SJSA1 (cell line): ENCODE measurements at regions not wholly inside any gene's neighbourhood (a gene's known extent, or its start where the extent isn't known, plus 50 kb on each side); places are given as distances from the start of the nearest gene placed in this dataset.
"Not testable (repeated sequence)": the region's sequence is repeated elsewhere in the genome, so short reads cannot be mapped to it uniquely, and the experiment has no call there.

ENCODE experiments used
- DNase-seq, 2 experiments: peaks; one replicate each; pipeline ENCODE4 v3.0.0-alpha.2; 2015 to 2020; ENCODE audit warnings: low spot score in 2 of 2, low read depth in 1 of 2
- H3K27ac ChIP-seq: fragments of 250-450 bp; sonication (Bioruptor Pico); 2 replicates; pipeline ENCODE4 v1.5.1; 2020; ENCODE audit warnings: mild to moderate bottlenecking, moderate library complexity
- H3K27me3 ChIP-seq: fragments of 250-450 bp; sonication (Bioruptor Pico); replicated peaks from 2 replicates; pipeline ENCODE4 v1.5.1; 2020; ENCODE audit warnings: mild to moderate bottlenecking, moderate library complexity
- H3K36me3 ChIP-seq: fragments of 250-450 bp; sonication (Bioruptor Pico); 2 replicates; pipeline ENCODE4 v1.5.1; 2020; ENCODE audit warnings: mild to moderate bottlenecking
- H3K4me1 ChIP-seq: fragments of 250-450 bp; sonication (Bioruptor Pico); replicated peaks from 2 replicates; pipeline ENCODE4 v1.6.1; 2021; ENCODE audit warnings: mild to moderate bottlenecking
- H3K4me3 ChIP-seq: fragments of 250-450 bp; sonication (Bioruptor Pico); 2 replicates; pipeline ENCODE4 v1.5.1; 2020; ENCODE audit warnings: mild to moderate bottlenecking
- H3K9me3 ChIP-seq: fragments of 250-450 bp; sonication (Bioruptor Pico); replicated peaks from 2 replicates; pipeline ENCODE4 v1.5.1; 2020; ENCODE audit warnings: mild to moderate bottlenecking

DNA sequence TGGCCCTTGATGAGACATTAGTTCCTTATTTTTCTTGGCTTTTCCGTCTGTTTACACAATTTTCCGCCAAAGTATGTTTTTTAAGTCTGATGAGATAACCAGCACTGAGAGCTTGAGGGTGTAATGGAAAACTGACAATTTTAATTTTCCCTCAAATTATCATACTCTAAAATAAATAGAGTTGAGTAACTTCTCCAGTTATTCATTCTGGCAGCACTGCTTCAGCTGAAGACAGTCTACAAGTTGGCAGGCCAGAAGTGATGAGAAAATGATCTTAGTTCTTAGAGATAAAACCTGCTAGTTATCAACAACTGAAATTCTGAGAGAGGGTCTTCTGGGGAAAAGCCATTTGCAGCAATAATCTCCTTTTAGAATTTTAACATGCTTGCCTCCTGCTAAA is 241.6 kb upstream of the TET2 start:
- Histone ChIP-seq H3K4me3 (no peak overlapping the region), H3K36me3 (no peaks in the 10 kb centered on the region), H3K4me1 (no peaks in the 10 kb centered on the region), H3K27ac (no peak overlapping the region), H3K27me3 (no peaks in the 10 kb centered on the region), H3K9me3 (no peaks in the 10 kb centered on the region)
- no peak for DNase-seq

- no peaks in the 10 kb centered on the region for H3K27me3 ChIP-seq
- no peak overlapping the region for H3K27ac ChIP-seq
- no peaks in the 10 kb centered on the region for H3K36me3 ChIP-seq
- DNase-seq, result no peak
- H3K4me1 ChIP-seq, result no peaks in the 10 kb centered on the region
- no peak overlapping the region for H3K4me3 ChIP-seq
- no peaks in the 10 kb centered on the region for H3K9me3 ChIP-seq
These were observed 241.1 kb upstream of the TET2 start for GRCh38 chr4:104905546-104905945.

DNA sequence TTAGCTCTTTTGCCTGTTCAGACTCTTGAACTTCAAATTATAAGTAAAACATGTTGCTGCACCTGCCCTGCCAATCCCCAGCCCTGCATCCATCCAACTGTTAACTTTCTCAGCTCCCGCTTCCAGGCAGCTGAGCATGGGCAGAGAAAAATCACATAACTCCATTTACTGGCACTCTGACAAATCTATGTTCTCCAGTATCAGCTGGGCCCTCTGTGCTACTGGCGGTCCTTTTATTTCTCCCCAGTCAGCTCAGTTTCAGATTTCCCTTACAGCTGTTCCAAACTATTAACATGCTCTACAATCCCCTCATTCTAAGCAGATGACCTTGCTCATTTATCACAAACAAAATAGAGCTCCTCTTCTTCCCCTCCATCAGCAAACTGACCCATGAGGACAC is 240.4 kb upstream of the TET2 start:
- no peaks in the 10 kb centered on the region for H3K9me3 ChIP-seq
- DNase-seq, result no peak
- no peaks in the 10 kb centered on the region for H3K4me1 ChIP-seq
- no peaks in the 10 kb centered on the region for H3K27me3 ChIP-seq
- H3K4me3 ChIP-seq, result no peak overlapping the region
- no peak overlapping the region for H3K27ac ChIP-seq
- H3K36me3 ChIP-seq, result no peaks in the 10 kb centered on the region

DNA sequence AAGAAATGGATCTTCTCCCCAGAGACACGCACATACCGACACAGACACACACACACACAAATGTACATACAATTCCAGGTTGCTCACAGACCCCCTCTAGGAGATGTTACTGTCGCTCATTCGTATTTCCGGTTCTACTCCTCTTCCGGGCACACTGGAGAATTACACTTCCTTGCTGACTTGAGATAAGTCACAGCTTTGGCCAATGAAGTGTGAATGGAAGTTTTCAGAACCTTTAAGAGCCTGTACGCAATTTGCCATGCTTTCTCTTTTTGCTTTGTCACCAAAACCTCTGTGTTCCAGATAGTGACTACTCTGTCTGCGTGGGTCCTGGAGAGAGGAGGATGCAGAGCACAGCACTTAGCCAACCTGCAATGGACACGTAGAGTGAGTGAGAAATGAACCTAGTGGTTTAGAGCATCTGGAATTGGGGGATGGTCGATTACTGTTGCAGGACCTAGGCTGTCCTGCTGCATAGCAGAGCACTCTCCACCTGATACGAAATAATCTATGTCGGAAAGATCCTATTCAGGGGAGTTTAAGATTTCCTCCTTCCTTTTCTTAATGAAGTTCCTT is 239.5 kb upstream of the TET2 start:
- no peak for DNase-seq

DNA sequence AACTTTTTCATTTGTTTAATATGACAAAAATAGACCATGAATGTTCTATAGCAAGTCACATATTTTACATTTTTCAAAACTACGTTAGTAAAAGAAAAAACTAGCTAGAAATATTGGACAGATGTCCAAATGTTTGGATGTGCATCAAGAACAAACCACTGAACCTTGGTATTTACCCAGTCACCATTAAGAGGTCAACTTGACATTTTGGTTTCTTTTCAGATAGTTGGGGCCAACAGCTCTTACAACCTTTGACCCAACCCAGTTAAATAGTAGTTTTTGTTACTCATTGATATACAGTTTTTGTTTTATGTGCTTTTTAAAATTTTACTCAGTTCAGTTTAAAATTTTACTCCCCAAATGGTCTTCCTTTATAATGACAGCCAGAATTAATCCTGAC is 238.7 kb upstream of the TET2 start:
- Histone ChIP-seq H3K4me3 (no peak overlapping the region), H3K27me3 (no peaks in the 10 kb centered on the region), H3K9me3 (no peaks in the 10 kb centered on the region), H3K27ac (no peak overlapping the region), H3K36me3 (no peaks in the 10 kb centered on the region), H3K4me1 (no peaks in the 10 kb centered on the region)
- DNase-seq, result no peak

More for the DNA sequence above, 239.5 kb upstream of the TET2 start:
- Histone ChIP-seq H3K36me3 (no peaks in the 10 kb centered on the region), H3K9me3 (no peaks in the 10 kb centered on the region), H3K4me3 (no peak overlapping the region), H3K4me1 (no peaks in the 10 kb centered on the region), H3K27me3 (no peaks in the 10 kb centered on the region), H3K27ac (no peak overlapping the region)

DNA sequence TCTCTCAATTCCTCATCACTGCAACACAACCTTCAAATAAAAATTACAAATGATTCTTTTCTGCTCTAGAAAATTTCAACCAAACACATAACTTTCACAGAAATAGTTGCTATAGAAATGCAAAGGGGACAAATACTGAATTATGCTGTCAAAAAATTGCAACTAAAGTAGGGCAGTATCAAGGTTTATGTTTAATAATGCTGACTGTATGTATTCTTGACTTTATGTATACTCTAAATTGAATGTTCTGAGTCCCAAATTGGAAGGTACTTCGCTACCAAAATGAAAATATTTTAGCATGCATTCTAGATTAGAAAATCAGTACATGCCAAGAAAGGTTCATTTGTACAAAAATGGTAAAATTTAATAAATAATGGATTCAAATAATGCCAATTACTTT is 237.3 kb upstream of the TET2 start:
- Histone ChIP-seq H3K4me3 (no peak overlapping the region), H3K4me1 (no peaks in the 10 kb centered on the region)

DNA sequence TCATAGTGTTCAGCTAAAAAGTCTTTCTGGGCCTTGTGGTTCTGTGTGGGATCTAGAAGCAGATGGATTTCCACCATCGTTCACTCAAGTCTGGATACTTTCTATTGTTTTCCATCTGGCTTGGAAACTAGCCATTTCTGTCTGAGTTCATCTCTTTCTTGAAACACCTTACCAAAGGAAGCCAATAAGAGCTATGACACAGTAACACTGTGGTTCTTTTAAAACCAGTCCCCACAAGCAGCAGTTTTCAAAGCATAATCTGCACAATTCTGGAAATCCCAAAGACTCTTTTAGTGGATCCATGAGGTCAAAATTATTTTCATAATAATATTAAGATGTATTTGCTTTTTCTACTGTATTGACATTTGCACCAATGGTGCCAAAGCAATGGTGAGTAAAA is 234.2 kb upstream of the TET2 start:
- Histone ChIP-seq H3K4me3 (no peak overlapping the region), H3K36me3 (no peaks in the 10 kb centered on the region), H3K4me1 (no peaks in the 10 kb centered on the region), H3K9me3 (no peaks in the 10 kb centered on the region), H3K27me3 (no peaks in the 10 kb centered on the region), H3K27ac (no peak overlapping the region)
- no peak for DNase-seq

More for the DNA sequence above, 237.3 kb upstream of the TET2 start:
- Histone ChIP-seq H3K27ac (no peak overlapping the region), H3K36me3 (no peaks in the 10 kb centered on the region), H3K9me3 (no peaks in the 10 kb centered on the region), H3K27me3 (no peaks in the 10 kb centered on the region)
- no peak for DNase-seq

GRCh38 chr4:104915373-104915772 is 231.3 kb upstream of the TET2 start:
- no peak for DNase-seq
- Histone ChIP-seq H3K27ac (no peak overlapping the region), H3K27me3 (no peaks in the 10 kb centered on the region), H3K4me3 (no peak overlapping the region), H3K4me1 (no peaks in the 10 kb centered on the region), H3K36me3 (no peaks in the 10 kb centered on the region), H3K9me3 (no peaks in the 10 kb centered on the region)

GRCh38 chr4:104915864-104916263 is 230.8 kb upstream of the TET2 start:
- no peak overlapping the region for H3K4me3 ChIP-seq
- H3K36me3 ChIP-seq, result no peaks in the 10 kb centered on the region
- H3K4me1 ChIP-seq, result no peaks in the 10 kb centered on the region
- no peak for DNase-seq
- H3K27ac ChIP-seq, result no peak overlapping the region
- no peaks in the 10 kb centered on the region for H3K9me3 ChIP-seq
- no peaks in the 10 kb centered on the region for H3K27me3 ChIP-seq

GRCh38 chr4:104919406-104919805 is 227.3 kb upstream of the TET2 start:
- H3K9me3 ChIP-seq, result no peaks in the 10 kb centered on the region
- H3K27ac ChIP-seq, result no peak overlapping the region
- no peak overlapping the region for H3K4me3 ChIP-seq
- no peak for DNase-seq
- no peaks in the 10 kb centered on the region for H3K36me3 ChIP-seq
- no peaks in the 10 kb centered on the region for H3K4me1 ChIP-seq
- H3K27me3 ChIP-seq, result no peaks in the 10 kb centered on the region

DNA sequence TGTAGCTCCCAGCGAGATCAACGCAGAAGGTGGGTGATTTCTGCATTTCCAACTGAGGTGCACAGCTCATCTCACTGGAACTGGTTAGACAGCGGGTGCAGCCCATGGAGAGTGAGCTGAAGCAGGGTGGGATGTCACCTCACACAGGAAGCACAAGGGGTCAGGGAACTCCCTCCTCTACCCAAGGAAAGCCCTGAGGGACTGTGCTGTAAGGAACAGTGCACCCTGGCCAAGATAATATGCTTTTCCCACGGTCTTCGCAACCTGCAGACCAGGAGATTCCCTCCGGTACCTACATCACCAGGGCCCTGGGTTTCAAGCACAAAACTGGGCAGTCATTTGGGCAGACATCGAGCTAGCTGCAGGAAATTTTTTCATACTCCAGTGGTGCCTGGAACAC is 216.4 kb upstream of the TET2 start:
- Histone ChIP-seq H3K9me3 (no peaks in the 10 kb centered on the region), H3K27me3 (no peaks in the 10 kb centered on the region), H3K4me3 (no peak overlapping the region), H3K27ac (no peak overlapping the region), H3K4me1 (no peaks in the 10 kb centered on the region; the same call in 1 of the 2 replicates), H3K36me3 (no peaks in the 10 kb centered on the region)
- no peak for DNase-seq

- not testable (repeated sequence) for H3K4me3 ChIP-seq, H3K27ac ChIP-seq, H3K9me3 ChIP-seq, H3K4me1 ChIP-seq, H3K36me3 ChIP-seq, H3K27me3 ChIP-seq
- DNase-seq, result peak; percentile 14 to 47
These were observed 215.6 kb upstream of the TET2 start for GRCh38 chr4:104930745-104931736.

DNA sequence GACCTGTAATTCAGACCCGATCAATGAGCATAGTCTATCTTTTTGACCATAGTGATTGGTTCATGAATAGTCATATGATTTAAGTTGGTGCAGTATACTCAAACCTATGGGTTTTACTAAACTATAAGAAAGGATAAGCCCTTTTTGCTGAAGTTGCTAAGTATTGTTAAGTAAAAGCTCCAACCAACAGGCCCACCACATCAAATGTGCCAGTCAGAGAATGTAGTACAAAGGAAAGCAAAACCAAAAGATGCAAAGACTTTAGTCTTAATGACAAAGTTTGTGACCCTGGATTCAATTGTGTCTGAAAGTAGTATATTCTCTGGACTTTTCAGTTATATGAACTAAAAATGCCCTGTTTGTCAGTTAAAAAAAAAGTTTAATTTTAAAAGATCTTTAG is 208.1 kb upstream of the TET2 start:
- H3K27me3 ChIP-seq, result no peaks in the 10 kb centered on the region
- DNase-seq, result no peak
- no peaks in the 10 kb centered on the region for H3K36me3 ChIP-seq
- no peak overlapping the region for H3K27ac ChIP-seq
- no peaks in the 10 kb centered on the region for H3K9me3 ChIP-seq
- H3K4me3 ChIP-seq, result no peak overlapping the region
- H3K4me1 ChIP-seq, result no peaks in the 10 kb centered on the region

- Histone ChIP-seq H3K36me3 (no peaks in the 10 kb centered on the region), H3K4me3 (no peak overlapping the region), H3K27ac (no peak overlapping the region), H3K27me3 (no peaks in the 10 kb centered on the region), H3K4me1 (no peaks in the 10 kb centered on the region), H3K9me3 (no peaks in the 10 kb centered on the region)
- no peak for DNase-seq
These were observed 205.7 kb upstream of the TET2 start for GRCh38 chr4:104940927-104941326.
